UCSD-AML1 (cell line): ENCODE measurements at regions not wholly inside any gene's neighbourhood (a gene's known extent, or its start where the extent isn't known, plus 50 kb on each side); places are given as distances from the start of the nearest gene placed in this dataset.

ENCODE experiments used
- DNase-seq: peaks from one replicate; lab custom pipeline; 2025; ENCODE audit not compliant: unreplicated experiment; lab: John Stamatoyannopoulos, UW

DNA sequence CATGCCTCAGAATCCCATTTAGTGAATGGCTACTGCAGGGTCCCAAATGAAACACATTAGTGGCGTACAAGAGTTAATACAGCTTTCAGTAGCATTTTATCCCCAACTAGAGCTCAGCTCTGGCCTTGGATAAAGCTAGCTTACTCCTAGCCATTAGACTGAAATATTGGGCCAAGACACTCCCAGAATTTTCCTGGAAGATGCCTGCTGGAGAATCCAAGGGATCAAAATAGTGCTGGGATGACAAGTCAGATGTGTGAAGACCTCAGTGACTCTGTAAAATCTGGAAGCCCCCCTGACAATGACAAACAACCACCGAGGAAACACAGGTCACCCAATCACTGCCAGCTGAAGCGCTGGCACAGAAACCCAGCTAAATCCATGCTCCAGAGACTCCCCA, 303.1 kb upstream of the SORL1-AS1 start:
- no peak for DNase-seq

DNA sequence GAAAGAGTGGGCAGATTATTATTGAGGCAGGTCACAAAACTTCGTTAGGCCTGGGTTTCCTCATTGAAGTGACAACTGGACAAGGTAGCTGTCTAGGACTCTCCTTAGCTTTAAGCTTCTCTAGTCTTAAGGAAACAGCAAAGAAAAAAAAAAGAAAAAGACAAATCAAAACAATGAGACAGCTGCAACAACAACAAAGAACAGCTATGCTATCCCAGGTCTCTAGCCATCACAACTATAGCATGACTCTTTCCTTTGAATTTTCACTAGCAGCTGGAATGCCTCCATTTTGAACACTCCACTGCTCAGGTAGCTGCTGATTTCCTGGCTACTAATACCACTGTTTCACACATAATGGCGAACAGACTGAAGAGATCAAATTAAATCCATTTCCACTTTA, 302.4 kb upstream of the SORL1-AS1 start:
- DNase-seq: no peak

DNA sequence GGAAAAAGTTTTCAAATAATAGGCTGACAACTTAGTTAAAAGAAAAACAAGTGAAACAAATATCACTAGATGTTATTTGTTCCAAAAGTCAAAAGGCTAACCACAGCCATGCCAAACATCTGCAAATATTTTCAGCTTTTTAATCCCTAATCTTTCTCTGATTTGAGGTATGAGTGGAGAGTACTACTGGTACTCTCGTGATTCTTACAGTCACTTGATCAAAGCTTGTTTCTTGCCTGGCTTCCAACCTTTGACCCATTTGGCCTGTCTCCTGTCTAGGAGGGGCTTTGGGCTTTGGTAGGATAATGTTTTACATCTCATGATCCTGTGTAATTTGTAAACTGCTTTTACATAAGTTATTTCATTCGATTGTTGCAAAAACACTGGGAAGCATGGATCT, 301.8 kb upstream of the SORL1-AS1 start:
- no peak for DNase-seq

DNA sequence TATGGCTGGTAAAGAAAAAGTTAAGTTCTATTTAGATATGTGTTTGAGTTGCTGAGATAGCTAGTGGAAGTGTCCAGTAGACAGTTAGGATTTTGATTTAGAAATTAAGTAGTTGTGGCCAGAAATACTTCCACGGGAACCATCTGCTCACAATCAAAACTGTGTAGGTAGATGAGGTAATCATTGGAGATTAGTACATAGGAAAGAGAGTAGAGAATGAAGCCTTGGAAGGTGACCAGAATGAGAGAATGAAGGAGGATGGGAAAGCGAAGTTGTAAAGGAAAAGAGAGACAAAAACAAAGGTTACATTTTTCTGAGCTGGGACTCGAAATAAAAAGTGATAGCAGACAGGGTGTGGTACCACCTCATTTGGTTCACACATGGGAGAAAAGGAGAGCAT, 296.9 kb upstream of the SORL1-AS1 start:
- DNase-seq: no peak

DNA sequence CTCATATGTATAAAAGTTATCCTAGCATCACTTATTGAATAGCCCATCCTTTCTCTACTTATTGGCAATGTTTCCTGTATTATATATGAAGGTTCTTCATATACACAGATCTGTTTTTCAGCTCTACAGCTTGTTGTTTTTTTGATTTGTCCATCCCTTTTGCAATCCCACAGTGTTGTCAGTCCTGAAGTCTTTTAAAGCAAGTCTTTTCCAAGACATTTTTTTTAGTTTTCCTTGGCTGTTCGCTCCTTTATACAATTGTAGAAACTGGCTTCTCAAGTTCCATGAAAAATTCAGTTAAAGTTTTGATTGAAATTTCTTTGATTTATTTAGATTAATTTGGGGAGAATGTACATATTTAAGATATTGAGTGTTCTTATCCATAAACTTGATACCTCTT, 295.3 kb upstream of the SORL1-AS1 start:
- no peak for DNase-seq

DNA sequence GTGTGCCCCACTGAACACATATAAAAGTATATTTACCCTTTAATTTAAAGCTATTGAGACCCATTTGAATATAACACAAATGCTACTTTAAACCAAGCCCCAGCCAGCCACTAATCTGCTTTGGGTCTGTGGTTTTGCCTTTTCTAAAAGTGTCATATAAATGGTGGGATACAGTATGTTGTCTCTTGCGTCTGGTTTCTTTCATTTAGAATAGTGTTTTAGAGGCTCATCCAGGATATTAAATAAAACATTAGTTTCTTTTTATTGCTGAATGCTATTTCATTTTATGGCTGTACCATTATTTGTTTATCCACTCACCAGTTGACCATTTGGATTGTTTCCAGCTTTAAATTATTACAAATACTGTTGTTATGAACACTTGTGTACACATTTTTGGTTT, 290.5 kb upstream of the SORL1-AS1 start:
- DNase-seq: no peak

DNA sequence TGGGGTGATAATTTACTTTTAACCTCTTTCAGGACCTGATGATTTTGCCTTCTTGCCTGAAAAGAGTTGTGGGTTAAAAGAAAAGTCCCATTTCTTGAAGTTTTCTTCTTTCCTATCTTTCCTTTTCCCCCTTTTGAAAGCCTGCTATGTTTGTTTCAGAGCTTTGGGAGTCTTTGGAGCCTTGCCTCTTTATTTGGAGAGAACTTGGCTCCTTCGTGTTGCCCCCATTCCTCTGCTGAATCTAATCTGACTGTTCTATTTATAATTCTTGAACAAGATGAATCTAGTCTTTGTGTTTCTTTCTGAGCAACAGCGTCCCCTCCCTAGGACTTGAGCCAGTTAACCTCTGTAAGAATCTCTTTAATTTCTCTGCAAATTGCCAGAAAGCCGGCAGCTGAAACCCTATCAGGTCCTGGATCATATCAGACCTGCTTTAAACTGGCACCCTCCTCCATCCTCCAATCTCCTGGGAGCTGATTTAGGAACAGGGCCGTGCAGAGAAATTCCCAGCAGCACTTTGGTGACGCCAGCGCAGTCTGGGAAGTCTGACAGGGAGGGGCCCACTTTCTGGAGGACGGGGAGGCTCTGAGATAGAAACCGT, 289.1 kb upstream of the SORL1-AS1 start:
- no peak for DNase-seq

DNA sequence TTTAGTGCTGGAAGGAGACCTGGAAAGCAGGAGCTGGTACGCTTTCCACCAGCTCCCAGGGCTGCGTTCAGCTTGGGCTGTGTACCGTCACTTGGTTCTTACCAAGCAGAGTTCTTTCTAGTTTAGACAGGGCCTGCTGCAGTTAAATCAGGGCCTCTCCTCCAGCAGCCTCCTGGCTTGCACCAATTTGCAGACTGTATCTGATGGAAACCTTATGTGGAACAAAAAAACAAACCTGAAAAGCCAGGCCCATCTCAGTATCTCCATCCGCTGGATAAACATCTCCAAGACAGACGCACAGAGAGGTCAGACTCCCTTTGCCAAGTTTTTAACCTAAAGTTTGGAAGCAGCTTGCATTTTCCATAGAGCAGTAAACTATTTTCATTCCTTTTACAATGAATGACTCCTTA, 288.6 kb upstream of the SORL1-AS1 start:
- DNase-seq: no peak

DNA sequence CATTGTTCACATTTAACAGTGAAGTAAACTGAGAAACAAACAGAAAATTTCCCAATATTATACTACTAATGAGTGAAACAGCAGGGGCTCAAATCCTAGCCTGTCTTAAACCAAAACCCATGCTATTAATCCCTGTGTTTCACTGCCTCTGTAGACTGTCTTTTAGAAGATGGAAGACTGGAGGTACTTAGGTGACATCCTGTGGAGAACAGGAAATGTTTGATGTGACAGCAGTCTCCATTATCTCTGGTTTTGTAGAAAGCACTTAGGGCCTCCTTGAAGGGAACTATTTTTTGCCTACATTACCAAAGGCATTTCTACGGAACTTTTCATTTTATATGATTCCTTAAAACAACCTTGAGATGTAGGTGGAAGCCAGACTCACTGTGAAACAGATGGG, 288.1 kb upstream of the SORL1-AS1 start:
- no peak for DNase-seq

DNA sequence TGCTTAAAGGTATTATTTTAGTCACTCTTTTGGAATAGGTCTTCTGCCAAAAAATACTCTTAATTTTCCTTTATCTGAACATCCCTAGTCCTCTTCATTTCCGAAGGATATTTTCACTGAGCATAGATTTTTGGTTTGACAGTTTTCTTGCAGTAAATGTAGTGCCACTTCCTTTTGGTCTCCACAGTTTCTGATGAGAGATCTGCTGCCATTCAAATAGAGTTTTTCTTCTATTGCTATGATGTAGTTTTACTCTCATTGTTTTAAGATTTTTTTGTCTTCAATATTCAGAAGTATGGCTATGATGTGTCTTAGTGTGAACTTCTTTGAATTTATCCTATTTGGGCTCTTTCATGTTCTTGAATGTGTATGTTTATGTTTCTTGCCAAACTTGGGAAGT, 281.1 kb upstream of the SORL1-AS1 start:
- DNase-seq: no peak

DNA sequence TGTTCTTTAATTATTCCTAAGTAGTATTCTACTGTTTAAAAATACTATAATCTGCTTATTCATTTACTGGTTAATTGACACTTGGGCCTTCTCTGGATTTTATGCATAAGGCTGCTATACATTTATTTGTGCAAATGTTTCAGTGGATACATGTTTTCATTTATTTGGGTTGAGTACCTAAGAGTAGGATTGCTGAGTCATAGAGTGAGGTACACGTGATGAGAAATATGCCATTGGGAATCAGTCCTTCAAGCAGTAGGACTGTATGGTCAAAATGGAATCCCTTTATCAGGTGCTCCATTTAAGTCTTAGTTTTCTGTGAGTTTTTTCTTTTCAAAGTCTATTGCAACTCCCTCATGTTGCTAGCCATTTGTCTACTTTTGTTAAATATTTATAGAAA, 275.2 kb upstream of the SORL1-AS1 start:
- DNase-seq: no peak

DNA sequence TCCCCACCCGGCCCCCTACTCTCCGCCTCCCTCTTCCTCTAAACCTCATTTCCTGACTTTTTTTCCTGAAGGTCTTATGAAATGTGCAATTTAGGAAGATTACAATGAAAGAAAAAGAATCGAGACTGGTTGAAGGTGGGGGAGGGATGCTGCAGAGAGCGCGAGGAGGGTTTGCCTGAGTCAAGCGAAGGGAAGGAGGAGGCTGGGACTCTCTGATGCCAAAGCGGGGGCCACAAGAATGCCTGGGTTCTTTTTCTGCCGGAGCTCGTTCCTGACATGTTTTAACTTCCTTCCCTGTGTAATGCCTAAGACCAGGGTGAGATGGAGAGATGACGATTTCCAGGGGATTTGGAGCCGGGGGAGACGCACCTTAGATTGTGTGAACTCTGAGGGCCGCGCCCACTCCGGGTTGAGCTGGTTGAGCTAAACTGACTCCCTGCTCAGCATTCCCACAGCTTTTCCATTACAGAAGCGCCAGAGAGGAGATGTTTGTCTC, 270.5 kb upstream of the SORL1-AS1 start:
- DNase-seq: no peak

DNA sequence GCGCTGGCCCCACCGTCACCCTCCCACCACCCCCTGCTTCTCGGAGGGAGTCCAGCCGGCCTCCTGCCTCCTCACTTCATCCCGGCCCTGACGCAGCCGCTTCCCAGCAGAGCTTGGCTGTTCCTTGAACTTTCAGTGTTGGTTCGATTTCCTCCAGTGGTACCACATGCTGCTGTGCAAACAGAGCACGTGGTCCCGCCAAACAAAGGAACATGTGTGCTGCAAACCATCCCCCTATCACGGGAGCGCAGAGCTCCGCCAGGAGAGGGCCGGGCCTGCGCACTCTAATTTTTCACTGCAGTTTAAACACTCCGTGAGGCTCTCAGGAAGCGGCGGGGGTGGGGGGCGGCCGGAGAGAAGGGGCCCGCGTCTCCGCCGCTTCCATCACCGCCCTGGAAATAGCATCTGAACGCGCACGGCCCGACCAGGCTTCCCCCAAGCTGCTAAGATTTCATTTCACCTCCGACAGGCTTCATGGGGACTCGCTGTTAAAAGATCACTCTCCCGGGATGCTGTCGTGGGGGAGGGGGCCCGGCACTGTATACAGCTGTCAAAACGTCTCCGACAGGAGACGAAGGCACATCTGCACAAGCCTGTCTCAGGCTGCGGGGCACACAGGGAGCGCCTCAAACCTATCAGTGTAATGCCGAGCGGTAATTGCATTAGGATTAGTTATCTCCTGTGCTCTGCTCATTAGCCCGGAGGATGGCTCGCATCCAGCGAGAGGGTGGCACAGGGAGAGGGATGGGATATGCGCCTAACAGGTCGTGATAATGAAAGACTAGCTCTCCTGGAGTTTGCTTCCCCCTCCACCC, 269.9 kb upstream of the SORL1-AS1 start:
- no peak for DNase-seq

DNA sequence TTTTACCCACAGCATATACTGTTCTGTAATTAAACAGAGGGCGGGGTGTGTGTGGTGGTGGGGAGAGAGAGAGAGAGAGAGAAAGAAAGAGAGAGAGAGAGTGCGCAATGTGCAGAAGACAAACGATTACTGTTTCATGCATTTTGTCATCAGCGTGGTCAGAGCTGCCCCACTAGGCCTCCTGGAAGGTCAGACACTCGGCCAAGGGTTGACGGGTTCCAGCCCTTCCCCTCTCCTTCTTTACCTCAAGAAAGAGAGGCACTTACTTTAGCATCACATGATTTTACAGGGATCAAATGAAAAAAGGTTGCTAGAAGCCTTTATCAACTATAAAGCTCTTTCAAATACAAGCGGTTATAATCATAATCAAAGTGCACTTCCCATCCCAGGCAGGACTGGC, 269.2 kb upstream of the SORL1-AS1 start:
- DNase-seq: no peak

DNA sequence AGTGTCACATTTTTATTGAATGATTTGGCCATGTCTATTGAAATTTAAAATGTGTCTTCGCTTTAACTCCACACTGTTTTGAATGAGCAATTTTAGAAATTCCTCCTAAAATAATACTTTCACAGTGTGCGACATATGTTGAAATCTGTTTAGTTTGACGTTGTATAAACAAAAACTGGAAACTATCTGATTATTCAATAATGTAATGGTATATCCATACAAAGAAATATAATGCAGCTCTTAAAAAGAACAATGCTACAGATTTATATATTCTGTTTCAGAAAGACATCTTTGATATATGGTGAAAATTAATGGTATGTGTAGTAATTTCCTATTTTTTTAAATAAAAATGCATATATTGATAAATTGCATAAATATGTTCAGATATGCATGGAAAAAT, 268.7 kb upstream of the SORL1-AS1 start:
- DNase-seq: no peak

DNA sequence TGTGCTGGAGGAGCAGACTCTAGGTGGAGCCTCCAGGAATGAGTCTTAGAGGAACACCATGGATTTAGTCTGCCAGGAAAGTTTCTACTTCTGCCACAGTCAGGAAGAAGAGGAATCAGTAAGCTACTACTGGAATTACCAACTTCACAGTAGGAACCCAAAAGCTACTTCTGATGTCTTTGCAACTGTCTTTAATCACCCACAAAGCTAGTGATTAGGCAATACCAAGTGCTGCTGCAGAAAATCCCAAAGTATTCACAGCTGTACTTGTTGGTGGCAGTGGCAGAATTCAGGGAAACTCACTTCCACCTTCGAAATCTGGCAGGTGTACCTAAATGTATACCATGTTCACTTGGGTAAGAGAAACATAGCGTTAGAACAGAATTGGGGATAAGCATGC, 264.5 kb upstream of the SORL1-AS1 start:
- DNase-seq: no peak

DNA sequence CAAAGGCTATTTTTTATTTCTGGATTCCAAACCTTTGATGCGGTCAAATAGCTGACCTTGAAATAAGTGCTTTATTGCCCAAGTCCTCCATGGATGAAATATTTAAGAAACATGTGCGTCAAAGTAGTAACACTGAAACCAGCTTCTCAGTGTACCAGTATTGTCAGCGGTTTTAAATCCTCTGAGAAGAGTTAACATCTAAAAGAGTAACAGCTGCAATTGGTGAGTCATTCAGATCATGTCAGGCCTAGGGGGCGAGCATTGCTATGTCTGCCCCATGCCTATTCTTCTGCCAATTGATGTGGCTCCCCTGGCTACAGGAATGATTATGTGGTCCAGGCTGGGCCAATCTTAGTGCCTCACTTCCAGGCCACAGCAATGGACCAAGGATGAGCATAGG, 263.3 kb upstream of the SORL1-AS1 start:
- no peak for DNase-seq

DNA sequence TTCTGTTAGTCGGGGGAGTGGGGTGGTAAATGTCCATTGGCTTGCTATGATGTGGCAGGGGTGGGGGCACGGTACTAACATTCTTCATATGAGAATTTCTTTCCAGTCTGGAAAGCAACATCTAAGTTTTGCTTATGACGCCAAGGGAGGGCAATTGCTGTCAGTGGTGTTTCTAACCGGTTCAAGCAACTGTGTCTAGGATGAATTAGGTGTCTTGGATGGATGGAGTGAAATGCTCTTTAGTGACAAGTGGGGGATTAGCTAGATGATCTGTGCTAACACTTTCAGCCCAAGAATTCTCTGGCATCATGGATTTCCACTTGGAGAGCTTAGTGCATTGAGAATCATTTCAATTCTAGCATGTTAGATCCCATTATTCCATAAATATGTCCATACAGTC, 262.6 kb upstream of the SORL1-AS1 start:
- DNase-seq: no peak

DNA sequence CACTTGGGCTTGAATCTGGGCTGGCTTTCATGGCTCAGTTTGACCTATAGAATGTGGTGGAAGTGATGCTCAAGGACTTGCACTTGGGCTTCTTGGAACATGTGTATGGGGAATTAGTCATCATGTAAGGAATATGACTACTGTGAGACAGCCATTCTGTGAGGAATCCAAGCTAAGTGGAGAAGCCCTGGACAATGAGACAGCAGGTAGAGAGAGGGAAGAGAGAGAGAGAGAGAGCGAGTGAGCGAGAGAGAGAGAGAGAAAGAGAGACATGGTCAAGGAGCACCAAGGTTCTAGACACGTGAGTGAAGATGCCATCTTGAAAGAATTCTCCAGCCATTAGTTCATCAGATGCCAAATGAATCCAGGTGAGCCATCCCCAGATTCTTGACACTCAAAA, 261.6 kb upstream of the SORL1-AS1 start:
- DNase-seq: no peak

DNA sequence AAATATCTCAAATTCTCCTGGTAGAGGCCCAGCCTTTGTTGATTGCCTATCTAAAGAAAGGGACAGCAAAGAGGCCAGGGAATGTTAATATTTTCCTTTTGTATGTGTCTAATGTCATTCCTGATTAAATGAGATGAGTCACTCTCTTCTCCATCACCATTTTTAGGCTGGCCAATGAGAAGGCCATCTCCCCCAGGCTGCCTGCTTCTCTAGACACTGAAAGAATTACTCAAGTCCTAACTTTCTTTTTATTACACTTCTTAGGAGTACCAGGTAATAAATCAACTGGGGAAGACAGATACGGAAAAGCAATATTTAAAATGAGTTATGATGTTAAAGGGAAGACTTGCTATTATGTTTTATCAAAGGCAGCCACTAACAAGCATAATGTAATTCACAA, 259.2 kb upstream of the SORL1-AS1 start:
- no peak for DNase-seq

DNA sequence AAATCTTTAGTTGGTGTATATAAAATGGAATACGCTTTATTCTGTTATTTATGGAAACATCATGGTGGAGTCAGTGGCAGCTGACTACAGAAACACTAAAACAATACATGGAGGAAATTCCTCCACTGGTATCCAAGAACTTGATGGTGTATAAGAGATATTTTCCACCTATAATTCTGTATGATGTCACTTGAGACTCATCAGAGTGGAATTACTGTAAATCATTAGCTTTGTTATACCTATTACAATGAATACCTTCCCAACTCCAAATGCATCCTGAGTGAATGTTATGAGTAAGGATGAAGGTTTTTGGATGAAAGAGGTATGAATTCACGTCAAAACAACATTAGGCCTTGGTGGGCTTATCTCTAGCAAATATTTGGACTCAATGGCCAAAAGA, 258.5 kb upstream of the SORL1-AS1 start:
- DNase-seq: no peak

DNA sequence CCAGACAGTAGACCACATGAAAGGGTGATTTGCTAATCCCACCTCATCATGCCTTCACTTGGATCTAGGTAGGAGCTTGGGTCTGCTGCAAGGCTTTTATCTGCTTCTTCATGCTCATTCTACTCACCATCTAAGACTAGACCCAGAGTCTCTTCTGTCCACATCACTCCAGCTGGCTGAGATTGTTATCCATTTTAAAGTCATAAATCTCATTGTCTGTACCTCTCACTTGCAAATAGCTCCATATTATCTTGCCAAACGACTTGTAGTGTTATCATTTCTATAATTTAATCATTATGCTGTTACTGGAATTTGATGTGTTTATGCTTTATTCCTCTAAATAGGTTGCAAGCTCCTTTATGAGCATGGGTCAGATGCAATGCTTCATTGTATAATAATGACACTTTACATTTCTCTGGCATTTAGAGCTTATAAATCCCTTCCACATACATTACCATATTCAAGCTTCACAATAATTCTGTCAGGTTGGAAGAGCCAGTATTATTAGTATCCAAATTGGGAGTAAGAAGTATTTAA, 254.2 kb upstream of the SORL1-AS1 start:
- DNase-seq: no peak

DNA sequence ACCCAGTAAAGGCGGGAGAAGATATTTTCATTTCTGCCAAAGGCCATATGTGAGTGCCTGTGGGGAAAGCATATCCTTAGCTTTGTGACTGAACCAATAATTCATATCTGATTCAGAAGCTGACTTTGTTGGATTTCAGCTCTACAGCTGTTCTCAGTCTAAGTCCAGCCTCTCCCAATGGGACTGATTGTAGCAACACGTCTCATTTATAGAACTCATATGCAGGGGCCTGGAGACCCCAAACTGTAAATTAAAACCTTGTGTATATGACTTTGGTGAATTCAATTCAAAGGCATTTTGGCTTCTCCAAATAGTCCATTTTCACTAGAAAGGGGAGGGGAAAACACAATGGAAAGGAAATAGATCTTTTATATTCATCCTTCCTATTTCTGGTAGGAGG, 250.4 kb upstream of the SORL1-AS1 start:
- no peak for DNase-seq
